ENCODE measurements at regions not wholly inside any gene's neighbourhood (a gene's known extent, or its start where the extent isn't known, plus 50 kb on each side); places are given as distances from the start of the nearest gene placed in this dataset.

- no peaks in the 10 kb centered on the region for H3K27me3 ChIP-seq
Measured at GRCh38 chr9:82650368-82650767, 412.6 kb downstream of the RASEF start.

GRCh38 chr9:82651474-82651873 is 411.5 kb downstream of the RASEF start:
- TF ChIP-seq CTCF (IDR thresholded peaks at IDR 0.05) (no peak), POLR2AphosphoS5 (IDR thresholded peaks at IDR 0.05) (no peak), POLR2A (IDR thresholded peaks at IDR 0.05) (no peak)
- Histone ChIP-seq H3K36me3 (no peaks in the 10 kb centered on the region), H3K4me1 (no peaks in the 10 kb centered on the region), H3K27me3 (no peaks in the 10 kb centered on the region), H3K9me3 (peaks cover 5 to 13% of the 10 kb centered on the region in 2 donors), H3K27ac (no peak overlapping the region), H3K4me3 (no peak overlapping the region)
- intact Hi-C loops (cut with DNase I; ENCODE audit: low total_unique reads), result no loop called here
- DNase-seq (ENCODE audit: low spot score in 2 of 2), result no peak

More at GRCh38 chr9:82650368-82650767, 412.6 kb downstream of the RASEF start:
- TF ChIP-seq CTCF (IDR thresholded peaks at IDR 0.05) (no peak), POLR2AphosphoS5 (IDR thresholded peaks at IDR 0.05) (no peak), POLR2A (IDR thresholded peaks at IDR 0.05) (no peak)
- H3K9me3 ChIP-seq, result peaks cover 5 to 13% of the 10 kb centered on the region in 2 donors
- intact Hi-C loops (cut with DNase I; ENCODE audit: low total_unique reads), result no loop called here
- H3K27ac ChIP-seq, result no peak overlapping the region
- H3K4me3 ChIP-seq, result no peak overlapping the region
- DNase-seq (ENCODE audit: low spot score in 2 of 2), result no peak
- no peaks in the 10 kb centered on the region for H3K36me3 ChIP-seq
- no peaks in the 10 kb centered on the region for H3K4me1 ChIP-seq

GRCh38 chr9:82665324-82665723 is 397.6 kb downstream of the RASEF start:
- no peak for TF ChIP-seq CTCF (IDR thresholded peaks at IDR 0.05)
- no peak for TF ChIP-seq POLR2AphosphoS5 (IDR thresholded peaks at IDR 0.05)
- TF ChIP-seq POLR2A (IDR thresholded peaks at IDR 0.05), result no peak
- H3K4me3 ChIP-seq, result no peak overlapping the region

GRCh38 chr9:82668689-82669199 is 394.2 kb downstream of the RASEF start:
- no peaks in the 10 kb centered on the region for H3K9me3 ChIP-seq
- no peaks in the 10 kb centered on the region for H3K4me1 ChIP-seq
- DNase-seq (ENCODE audit: low spot score in 2 of 2), result no peak
- H3K36me3 ChIP-seq, result no peaks in the 10 kb centered on the region
- no peak overlapping the region for H3K4me3 ChIP-seq
- TF ChIP-seq CTCF (IDR thresholded peaks at IDR 0.05) (no peak), POLR2AphosphoS5 (IDR thresholded peaks at IDR 0.05) (no peak), POLR2A (IDR thresholded peaks at IDR 0.05) (no peak)
- intact Hi-C loops (cut with DNase I; ENCODE audit: low total_unique reads), result no loop called here
- H3K27me3 ChIP-seq, result no peaks in the 10 kb centered on the region
- no peak overlapping the region for H3K27ac ChIP-seq

More at GRCh38 chr9:82665324-82665723, 397.6 kb downstream of the RASEF start:
- intact Hi-C loops (cut with DNase I; ENCODE audit: low total_unique reads), result no loop called here
- Histone ChIP-seq H3K9me3 (no peaks in the 10 kb centered on the region), H3K4me1 (no peaks in the 10 kb centered on the region), H3K27ac (no peak overlapping the region), H3K36me3 (no peaks in the 10 kb centered on the region), H3K27me3 (no peaks in the 10 kb centered on the region)
- no peak for DNase-seq (ENCODE audit: low spot score in 2 of 2)

GRCh38 chr9:82670000-82670399 is 392.9 kb downstream of the RASEF start:
- TF ChIP-seq POLR2AphosphoS5 (IDR thresholded peaks at IDR 0.05) (no peak), CTCF (IDR thresholded peaks at IDR 0.05) (no peak), POLR2A (IDR thresholded peaks at IDR 0.05) (no peak)
- Histone ChIP-seq H3K27ac (no peak overlapping the region), H3K9me3 (no peaks in the 10 kb centered on the region), H3K36me3 (no peaks in the 10 kb centered on the region), H3K4me1 (no peaks in the 10 kb centered on the region), H3K27me3 (no peaks in the 10 kb centered on the region), H3K4me3 (no peak overlapping the region)
- intact Hi-C loops (cut with DNase I; ENCODE audit: low total_unique reads), result no loop called here
- no peak for DNase-seq (ENCODE audit: low spot score in 2 of 2)

Data from breast epithelium (tissue), 4 donors.